Fibroblast of skin of left biceps (primary cell): ENCODE measurements at regions not wholly inside any gene's neighbourhood (a gene's known extent, or its start where the extent isn't known, plus 50 kb on each side); places are given as distances from the start of the nearest gene placed in this dataset.

ENCODE experiments used
- DNase-seq, 2 experiments: peaks; one replicate each; pipeline ENCODE4 v3.0.0-alpha.2; 2013; ENCODE audit warnings: low read depth in 2 of 2

DNA sequence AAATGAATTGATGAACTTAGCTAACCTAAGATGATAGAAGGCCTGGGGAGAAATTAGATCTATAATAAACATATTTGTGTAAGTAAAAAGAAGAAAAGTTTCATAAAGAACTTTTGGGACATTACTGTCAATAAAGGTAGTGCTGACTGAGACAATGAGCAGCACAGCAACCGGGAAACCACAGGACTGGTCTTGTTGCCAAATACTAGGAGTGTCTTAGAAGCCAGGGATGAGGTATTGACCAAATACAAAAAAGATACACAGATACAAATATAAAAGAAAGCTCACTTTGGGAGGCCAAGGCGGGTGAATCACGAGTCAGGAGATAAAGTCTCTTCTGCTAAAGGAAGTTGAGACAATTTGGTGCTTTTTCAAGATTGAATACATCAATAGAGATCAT is 362.4 kb upstream of the ZNF385D start:
- no peak for DNase-seq

DNA sequence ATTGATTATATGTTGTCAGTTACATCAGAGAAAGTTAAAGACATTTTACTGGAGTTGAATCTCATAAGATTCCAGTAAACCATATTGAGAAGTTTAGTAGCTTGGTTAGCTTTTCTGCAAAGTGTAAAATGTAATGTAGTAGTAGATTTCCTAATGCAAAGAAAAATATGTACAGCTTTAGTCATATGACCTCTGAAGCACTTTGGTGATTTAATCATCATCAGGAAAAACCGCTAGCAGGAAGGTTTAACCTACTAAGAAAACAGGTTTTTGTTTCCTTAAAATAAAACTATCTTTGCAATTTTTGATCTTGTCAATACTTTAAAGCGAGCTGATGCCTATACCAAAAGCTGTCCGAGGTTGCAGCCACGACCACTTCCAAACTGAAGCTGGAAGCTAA is 364.6 kb upstream of the ZNF385D start:
- DNase-seq = peak in 1 of 2 experiments; percentile 3

DNA sequence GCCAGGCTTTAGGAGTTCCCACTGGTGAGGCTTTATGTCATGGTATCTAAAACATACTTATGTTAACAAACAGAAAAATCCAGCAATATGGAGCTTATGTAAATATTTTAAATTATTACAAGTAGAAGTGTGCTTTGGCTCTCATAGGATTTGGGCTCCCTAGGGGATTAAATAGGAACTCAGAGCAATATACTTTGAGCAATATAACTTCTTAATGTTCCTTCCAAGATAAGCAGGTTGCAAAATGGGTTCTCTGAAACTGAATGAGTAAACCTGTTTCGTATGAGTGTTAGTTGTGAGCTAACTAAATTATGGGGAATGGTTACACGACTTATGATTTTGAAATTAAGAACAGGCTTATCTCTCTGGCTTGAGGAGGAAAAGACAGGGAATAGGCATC is 366.1 kb upstream of the ZNF385D start:
- DNase-seq = peak in 1 of 2 experiments; percentile 2

DNA sequence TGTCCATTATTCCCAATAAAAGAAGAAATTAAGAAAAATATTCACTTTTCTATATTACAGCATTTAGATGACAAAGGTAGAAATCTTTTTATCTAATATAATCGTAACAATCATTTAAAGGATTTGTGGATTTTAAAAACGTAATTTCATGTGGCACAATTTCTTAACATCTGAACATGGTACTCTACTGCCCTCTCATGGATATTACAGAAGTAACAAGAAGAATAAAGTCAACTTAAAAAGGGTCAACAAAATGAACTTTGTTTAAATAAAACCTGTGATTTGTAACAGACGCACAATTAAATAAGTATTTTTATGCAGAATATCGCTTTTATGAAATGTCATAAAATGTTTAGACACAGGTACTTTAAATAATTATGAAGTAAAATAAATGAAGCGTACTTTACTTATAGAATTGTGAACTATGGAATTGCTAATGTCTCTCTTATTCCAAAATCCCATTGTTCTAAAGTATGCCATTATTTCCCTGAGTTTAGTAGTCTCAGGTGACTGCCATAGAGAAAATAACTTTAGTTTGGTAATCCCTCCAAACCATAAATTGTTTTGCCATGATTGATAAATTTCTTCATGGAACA is 366.8 kb upstream of the ZNF385D start:
- DNase-seq = peak; percentile 12 to 18

DNA sequence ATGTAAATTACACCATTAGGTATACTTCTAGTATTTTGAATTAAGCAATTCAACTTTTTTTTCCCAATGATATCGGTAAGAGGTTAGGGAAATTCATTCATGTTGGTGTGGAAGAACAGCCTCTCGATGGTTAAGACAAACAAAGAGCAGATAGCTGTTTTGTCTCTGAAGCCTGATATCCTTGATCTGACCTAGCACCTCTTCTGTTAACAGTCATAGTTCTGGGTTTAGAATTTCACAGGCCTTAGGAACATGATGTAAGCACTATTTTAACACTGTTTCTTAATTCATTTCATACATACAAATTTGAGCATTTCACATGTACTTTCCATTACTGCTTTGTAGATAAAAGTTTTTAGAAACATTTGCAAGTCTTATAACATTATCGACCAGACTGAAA is 367.5 kb upstream of the ZNF385D start:
- no peak for DNase-seq

DNA sequence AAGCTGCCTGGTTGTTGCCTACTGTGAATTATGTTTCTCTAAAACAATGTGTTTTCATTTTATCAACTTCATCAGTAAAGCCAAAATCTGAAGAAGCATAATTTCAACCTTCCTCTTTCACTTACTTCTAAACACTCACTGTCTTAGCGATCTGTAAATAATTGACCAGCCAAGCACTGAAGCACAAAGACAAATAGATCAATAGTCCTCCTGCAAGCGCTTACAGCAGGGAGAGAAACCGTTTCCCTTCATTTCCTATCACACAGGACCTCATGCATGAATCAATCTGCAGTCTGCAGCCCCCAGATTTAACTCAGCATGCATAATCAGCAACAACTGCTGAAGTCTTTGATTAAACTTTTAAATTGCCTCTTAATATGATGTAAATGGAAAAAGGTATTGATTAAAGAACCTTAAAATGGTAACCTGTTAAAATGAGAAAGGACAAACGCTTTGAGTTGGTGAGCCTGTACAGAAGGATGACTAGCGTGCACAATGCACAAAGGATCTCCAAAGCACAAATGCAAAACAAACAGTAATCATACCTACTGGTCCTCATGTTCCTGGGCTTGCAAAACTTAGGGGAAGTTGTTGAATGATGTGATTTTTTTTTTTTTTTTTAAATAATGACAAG is 370.2 kb upstream of the ZNF385D start:
- DNase-seq = no peak

DNA sequence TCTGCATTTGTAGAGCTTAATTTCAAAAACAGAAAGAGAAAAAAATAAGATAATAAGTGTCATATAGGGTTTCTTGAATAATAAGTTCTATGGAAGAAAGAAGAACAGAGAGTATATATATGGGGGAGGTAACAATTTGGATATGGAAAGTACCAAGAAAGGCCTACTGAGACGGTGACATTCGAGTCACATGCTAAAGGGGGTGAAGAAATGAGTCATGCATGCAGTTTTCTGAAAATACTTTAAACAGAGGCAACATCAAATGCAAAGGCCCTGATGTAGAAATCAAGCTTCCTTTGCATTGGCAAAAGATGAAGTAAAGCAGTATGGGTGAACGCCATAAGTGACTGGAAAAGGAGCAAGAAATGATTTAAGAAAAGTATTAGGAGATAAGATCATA is 371.6 kb upstream of the ZNF385D start:
- no peak for DNase-seq

DNA sequence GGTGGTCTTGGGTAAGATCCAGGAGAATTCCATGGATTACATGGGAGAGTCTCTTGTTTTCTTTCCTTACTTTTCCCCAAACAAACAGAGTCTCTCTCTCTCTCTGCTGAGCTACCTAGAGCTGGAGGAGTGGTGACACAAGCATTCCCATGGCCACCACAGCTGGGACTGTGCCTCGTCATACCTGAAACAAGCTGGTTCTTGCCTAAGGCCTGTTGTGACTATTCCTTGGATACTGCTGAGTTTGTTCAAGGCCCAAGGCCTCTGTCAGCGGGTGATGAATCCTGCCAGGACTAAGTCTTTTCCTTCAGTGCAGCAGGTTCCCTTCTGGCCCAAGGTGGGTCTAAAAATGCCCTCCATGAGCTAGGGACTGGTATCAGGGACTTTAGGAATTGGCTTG is 378.1 kb upstream of the ZNF385D start:
- DNase-seq = no peak

DNA sequence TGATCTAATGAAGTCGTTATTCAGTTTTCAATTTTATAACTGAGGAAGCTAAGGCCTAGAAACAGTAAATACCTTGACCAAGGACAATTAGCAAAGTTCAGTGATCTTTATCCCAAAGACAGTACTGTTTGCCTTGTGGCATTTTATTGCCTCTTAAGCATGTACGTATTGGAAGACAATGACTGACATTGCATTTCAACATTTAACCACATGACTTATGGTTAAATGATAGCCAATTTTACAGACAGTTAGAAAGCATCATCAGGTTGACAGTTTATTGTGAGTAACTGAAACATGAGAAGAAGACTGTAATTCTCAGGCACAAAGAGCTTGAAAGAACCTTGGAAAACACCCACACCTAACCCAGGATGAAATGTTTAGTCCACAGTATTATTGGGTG is 390.8 kb upstream of the ZNF385D start:
- no peak for DNase-seq

DNA sequence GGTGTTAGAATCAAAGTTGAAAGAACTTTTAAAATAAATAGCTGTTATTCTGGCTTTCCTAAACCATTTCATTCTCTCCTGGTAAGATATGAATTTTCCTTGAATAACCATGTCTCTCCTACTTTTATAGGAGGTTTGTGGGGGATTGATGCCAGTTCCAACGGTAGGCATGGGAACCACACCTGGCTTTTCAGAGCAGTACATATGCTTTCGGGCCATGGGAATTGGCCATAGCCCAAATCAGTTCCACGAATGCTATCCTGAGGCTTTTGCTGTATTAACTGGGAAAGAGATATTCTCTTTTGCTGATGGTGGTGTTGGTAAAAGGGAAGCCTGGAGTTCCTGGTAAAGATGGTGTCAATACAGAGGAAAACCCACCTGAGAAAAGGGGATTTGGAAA is 396.2 kb upstream of the ZNF385D start:
- no peak for DNase-seq

DNA sequence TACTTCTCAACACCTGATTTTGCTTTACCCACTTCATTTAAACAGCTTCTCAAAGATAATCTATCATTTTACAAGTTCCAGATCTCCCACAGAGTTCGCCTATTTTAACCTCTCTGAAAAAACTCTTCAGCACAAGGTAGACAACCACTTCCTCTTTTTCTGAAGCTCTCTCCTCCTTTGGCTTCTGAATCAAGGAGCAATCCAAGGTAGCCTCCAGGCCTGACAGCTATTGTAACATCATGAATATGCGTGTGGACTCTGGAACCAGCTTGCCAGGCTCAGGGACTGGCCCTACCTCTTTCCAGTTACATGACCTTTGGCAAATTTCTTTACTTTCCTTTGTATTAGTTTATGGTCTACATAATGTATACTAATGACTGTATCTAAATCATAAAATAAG is 405.9 kb upstream of the ZNF385D start:
- no peak for DNase-seq

DNA sequence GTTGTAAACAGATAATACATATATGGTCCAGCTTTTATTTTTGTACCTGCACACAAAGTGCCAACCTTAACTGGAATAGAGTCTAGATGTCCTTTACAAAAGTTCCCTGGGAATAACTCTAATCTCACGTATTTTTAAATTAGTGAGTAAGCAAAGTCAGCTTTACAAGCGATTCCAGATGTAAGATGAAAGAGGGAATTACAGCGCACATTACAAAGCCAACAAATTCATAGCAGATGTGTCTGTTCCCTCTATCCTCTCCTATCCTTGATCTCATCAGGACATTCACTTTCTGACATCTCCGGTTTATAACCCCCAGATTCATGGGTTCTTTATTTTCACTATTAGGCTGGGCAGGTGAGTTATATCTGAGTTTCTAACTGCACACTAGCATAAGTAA is 406.8 kb upstream of the ZNF385D start:
- no peak for DNase-seq

DNA sequence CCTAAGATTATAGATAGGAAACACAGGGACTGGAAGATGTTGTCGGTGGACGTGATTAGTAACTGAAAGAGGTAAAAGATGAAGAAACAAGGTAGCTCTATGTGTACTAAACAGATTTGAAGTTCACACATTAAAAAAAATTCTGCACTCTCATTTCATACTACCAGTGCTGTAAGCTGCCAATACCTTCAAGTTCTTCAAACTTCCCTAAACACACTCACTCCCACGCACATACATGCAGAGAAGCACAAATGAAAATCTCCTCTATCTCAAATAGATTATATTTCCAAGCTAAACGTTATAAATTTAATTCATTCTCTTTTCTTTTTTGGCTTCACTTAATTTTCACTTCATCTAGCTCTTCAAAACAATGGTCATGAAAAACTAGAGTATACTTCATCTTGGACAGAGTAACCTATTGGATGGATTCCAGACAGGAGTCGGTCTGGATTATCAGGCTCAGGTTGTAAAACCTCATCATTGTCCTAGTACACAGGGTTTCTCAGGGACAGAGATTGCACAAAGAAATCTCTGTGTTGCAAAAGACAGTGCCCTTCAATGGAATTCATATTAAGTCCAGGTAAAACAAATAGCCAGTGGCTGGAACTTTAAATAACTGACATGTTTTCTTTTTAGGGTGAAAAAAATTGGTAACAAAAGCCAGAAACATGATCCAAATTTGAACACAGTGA is 408.1 kb upstream of the ZNF385D start:
- DNase-seq = no peak

DNA sequence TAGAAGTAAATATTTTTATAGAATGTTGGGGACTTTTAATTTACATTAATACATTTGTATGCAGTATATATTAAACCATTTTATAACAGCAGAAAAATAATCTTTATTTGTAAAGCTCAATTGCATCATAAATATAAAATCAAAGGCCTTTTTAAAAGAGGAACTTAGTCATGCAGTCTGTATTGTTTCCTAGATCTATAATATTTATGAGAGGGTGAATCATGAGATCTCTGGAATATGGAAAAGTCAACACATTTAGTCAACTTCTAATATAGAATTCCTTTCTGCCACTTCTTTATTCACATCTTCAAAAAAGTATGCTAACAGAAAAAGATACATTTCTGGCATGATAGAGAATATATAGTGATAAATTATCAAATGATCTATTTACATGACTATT is 410.3 kb upstream of the ZNF385D start:
- DNase-seq = no peak

DNA sequence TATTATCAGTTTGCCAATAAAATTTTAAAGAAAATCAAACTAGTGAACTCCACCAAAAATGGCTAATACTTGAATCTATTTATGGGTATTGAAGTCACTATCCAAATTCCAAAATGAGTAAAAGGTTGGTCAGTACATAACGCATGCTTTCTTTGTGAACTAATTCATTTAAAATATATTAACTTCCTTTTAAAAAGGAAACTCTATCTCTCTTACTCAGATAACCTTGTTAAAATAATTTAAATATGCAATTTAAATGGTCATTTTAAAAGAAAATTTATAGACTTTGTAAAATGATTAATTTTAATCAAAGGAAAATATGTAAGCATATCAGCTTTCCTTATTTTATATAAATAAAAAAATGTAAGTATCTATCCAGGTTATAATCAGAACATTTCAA is 419.4 kb upstream of the ZNF385D start:
- DNase-seq = no peak

DNA sequence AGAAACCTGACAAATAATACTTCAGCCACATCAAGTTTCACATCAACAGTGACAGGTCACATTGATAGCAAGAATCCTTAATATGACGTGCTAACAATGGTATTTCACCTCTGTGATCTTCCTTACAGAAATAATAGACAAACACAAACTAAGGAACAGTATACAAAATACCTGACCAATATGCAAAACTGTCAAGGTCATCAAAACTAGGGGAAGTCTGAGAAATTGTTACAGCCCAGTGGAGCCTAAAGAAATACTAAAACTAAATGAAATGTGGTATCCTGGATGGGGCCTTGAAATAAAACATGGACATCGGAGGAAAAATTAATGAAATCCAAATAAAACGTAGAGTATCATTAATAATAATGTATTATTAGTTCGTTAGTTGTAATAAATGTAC is 422.0 kb upstream of the ZNF385D start:
- no peak for DNase-seq

DNA sequence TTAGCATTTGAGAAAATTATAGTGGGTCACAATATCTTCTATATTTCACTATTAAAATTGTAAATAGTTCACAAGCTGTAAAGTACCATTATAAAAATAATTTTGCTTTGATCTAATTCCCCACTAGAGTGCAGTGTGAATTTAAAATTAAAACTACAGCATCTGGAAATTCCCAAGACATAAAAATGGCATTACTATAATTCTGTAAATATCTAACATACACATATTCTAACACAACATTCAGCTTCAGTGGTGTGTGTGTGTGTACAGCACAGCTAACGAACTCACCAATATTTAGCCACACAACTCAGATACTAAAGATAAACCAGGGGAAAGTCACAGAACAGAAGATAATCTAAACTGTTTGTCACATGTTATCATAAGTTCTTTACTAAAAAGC is 424.9 kb upstream of the ZNF385D start:
- DNase-seq = no peak

DNA sequence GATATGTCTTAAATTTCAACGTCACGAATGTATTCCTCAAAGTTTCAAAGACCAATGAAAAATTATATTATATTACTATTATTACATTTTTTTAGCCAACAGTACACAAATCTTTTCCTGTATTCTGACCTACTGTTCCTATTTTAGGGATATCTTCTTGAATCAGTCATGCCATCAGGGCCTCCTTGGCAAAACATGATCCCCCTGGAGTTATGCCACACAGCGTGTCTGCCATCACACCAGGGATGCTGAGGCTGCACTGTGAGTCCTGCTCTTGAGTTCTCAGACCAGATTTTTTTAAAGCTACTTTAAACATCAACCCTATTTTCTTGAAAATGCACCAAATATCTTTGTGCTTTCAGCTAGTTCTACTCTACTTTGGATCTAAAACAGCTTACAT is 425.9 kb upstream of the ZNF385D start:
- no peak for DNase-seq

DNA sequence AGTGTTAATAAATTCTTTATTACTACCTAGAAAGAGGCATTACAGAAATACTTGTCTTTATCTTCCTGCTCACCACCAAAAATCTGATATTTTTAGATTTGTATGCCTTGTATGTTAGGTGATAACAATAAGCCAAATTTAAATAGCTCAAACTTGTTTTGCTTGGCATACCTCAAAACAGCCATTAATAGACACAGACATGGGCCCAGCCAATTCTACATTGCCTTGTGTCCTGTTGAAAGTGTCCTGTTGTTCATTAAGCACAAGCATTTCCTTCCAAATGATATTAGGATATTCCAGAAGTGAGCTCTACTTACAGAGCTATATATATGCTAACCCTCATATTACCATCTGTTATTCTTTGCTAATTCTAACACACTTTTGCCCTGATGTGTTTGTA is 438.6 kb upstream of the ZNF385D start:
- no peak for DNase-seq

DNA sequence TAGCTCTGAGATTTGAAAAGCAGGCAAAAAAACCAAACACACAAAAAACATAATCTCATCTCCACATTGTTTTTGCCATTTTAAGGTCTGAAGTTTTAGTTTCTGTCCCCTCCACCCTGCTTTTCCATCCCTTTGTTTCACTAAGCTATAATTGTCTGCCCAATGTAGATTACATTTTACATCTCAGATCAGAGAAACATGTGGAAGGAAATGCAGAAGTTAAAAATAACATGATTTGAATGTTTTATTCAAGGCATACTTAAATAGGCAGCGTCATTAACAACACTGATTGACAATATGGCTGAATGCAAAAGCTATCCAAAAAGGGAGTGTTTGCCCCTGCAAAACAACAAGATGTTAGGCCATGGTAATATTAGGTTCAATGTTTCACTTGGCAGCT is 448.1 kb upstream of the ZNF385D start:
- DNase-seq = no peak

DNA sequence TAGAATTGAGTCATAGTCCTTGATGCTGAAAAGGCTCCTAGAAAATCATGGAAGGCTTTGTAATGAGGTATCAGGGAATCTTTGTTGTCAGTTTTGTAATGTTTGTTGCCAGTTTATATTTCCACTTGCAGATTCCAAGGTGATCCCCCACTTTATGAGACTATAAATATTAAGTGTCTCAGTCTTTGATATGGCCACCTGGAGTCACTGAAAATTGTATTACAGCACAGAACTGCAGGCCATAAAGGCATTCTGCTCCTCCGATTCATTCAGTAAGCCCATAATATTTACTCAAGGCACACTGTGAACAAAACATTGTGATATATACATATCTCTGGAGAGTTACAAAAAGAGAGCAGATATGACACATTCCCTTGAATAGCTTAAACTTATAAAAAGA is 457.8 kb upstream of the ZNF385D start:
- DNase-seq = no peak

DNA sequence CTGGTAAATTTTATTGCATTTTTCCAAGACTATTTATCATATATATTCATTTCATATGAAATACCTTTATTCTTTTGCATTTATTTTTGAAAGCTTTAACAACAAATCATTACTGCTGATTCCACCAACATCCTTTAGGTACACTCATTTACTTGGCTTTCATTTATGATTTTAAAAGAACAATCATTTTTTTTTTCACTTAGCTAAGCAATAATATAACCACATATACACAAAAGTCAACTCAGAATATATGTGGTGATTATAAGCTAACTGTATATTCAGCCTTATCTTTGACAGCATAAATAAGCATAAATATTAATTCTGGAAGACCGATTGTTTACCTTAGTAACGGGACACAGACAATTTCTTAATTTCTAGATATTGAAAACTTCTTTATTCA is 458.6 kb upstream of the ZNF385D start:
- no peak for DNase-seq

DNA sequence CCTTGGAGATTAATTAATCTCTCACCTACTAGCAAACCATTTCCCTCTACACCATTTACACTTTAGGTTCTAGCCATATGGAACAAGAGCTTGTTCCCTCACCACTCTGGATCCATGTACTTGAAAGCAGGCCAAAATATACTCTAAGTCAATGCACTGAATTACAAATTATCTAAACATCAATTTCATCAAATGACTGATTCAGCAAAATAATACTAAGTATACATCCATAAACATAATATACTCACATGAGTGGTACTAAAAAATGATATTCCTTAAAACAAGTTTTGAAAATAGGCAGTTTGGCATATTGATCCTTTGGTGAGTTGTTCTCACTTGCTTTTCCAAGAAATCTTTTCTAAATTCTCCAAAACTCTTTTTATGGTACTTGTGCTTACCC is 459.7 kb upstream of the ZNF385D start:
- DNase-seq = no peak

DNA sequence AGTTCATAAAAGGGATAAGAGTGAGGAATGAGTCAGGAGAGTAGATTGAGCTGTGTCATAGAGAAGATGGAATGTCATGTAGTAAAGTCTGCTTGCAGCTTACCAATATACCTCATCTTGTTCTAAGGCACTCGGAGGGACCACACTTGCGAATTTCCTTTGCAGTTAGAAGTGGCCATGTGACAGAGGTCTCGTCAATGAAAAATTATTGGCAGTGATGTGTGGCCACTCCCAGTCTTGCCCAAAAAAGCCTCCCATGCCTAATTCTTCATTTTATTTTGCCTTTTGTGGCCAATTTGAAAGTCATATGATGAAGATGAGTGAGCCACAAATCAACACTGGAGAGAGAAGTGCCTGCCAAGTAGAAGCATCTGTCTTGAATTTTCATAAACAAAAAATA is 465.6 kb upstream of the ZNF385D start:
- no peak for DNase-seq
